ENCODE measurements at regions not wholly inside any gene's neighbourhood (a gene's known extent, or its start where the extent isn't known, plus 50 kb on each side); places are given as distances from the start of the nearest gene placed in this dataset.
"Not testable (repeated sequence)": the region's sequence is repeated elsewhere in the genome, so short reads cannot be mapped to it uniquely, and the experiment has no call there.

- not testable (repeated sequence) for TF ChIP-seq CTCF, POLR2AphosphoS5 (IDR thresholded peaks at IDR 0.05)
Observed at GRCh38 chr2:87653373-87653772, 94.5 kb upstream of the PLGLB2 start.
